SK-N-MC (cell line): ENCODE measurements at regions not wholly inside any gene's neighbourhood (a gene's known extent, or its start where the extent isn't known, plus 50 kb on each side); places are given as distances from the start of the nearest gene placed in this dataset.

Source experiments
- EZH2 ChIP-seq: fragments of 200-600 bp; sonication (generic); IDR thresholded peaks from one replicate; pipeline ENCODE4 v1.6.1; 2017; ENCODE audit warnings: antibody characterized with exemption
- POLR2AphosphoS5 ChIP-seq: IDR thresholded peaks from 2 replicates; pipeline ENCODE4 v1.6.1; 2012; ENCODE audit warnings: mild to moderate bottlenecking, low read depth, low read length, borderline replicate concordance

DNA sequence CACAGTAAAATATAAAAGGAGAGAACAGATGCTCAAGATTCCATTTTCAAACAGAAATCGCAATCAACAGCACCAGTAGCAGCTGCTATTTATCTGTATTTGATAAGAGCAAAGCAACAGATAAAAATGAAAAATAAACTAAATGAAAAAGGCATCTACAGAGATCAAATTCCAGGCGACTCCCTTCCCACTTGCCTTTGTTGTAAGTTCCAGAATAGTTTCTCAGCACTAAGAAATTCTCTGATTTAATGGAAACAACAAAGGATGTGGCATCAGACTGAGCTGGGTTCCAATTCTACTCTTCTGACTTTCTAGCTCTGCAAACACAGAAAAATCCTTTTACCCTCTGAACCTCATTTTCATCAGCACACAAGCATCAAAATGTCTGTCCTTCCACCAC lies 110.8 kb upstream of the MME start:
- TF ChIP-seq EZH2, result no peak
- no peak for TF ChIP-seq POLR2AphosphoS5
